ENCODE measurements at regions not wholly inside any gene's neighbourhood (a gene's known extent, or its start where the extent isn't known, plus 50 kb on each side); places are given as distances from the start of the nearest gene placed in this dataset.

DNA sequence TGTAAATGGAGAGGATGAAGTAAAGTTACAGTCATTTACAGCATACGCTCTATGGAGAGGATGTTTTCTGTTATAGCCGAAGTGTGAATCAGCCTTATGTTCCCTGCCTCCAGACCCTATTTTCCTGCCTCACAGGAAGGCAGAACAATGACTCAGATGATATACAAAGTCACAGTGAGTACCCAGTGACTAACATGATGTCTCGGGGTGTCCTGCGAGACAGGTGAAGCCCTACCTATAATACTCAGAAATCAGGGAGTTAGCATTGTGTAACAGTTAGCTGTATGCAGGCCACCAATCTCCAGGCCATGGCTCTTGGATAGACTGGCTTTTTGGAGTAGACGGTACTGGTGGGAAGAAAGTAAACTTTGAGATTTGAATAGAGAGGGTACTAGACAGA lies 55.6 kb upstream of the FBXO28 start:
- TF ChIP-seq EZH2 (IDR thresholded peaks at IDR 0.05; ENCODE audit: borderline replicate concordance, low read depth, low read length, poor library complexity, severe bottlenecking) = no peak
- TF ChIP-seq, protein P1, sequence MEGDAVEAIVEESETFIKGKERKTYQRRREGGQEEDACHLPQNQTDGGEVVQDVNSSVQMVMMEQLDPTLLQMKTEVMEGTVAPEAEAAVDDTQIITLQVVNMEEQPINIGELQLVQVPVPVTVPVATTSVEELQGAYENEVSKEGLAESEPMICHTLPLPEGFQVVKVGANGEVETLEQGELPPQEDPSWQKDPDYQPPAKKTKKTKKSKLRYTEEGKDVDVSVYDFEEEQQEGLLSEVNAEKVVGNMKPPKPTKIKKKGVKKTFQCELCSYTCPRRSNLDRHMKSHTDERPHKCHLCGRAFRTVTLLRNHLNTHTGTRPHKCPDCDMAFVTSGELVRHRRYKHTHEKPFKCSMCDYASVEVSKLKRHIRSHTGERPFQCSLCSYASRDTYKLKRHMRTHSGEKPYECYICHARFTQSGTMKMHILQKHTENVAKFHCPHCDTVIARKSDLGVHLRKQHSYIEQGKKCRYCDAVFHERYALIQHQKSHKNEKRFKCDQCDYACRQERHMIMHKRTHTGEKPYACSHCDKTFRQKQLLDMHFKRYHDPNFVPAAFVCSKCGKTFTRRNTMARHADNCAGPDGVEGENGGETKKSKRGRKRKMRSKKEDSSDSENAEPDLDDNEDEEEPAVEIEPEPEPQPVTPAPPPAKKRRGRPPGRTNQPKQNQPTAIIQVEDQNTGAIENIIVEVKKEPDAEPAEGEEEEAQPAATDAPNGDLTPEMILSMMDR (conservative IDR thresholded peaks at IDR 0.05; ENCODE audit: low read depth, low read length) = no peak
